ENCODE measurements at regions not wholly inside any gene's neighbourhood (a gene's known extent, or its start where the extent isn't known, plus 50 kb on each side); places are given as distances from the start of the nearest gene placed in this dataset.

DNA sequence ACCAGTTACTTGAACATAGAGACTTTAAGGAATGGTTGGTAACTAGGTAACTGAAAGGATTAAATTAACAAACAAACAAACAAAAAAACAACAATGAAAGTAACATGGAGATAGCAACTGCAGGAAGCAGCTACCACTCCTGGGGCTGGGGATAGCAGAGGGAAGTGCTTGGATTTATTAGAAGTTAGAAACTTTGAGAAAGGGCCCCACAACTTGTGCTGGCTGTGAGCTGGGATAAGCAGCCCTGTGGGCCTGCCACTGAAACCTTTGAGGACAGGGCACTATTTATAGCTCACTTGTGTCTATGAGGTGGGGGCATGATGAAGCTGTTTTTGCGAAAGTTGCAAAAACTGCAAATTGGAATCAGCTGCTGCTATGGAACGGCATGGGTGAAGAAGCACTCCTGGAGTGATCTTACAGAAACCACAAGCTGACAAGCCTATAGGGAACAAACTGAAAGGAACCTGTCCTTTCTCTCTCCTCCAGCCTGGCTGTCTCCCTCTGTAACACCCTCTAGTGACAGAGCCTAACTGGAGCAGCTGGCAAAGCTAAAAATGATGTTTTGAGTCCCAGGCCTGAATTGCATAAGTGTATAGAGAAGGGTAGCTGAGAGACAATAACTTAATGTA is 91.4 kb upstream of the RANBP6 start (continued):
- TF ChIP-seq NCOA1 (IDR thresholded peaks at IDR 0.05; ENCODE audit: low read depth), result no peak
- no peak for TF ChIP-seq ZNF263 (CRISPR knock-in tag; IDR thresholded peaks at IDR 0.05; ENCODE audit: borderline replicate concordance)
- TF ChIP-seq GABPB1 (CRISPR knock-in tag; IDR thresholded peaks at IDR 0.05), result no peak
- TF ChIP-seq XRCC5 (IDR thresholded peaks at IDR 0.05; ENCODE audit: low read depth, low read length), result no peak
- TF ChIP-seq NCOR1 (IDR thresholded peaks at IDR 0.05), result no peak
- peak; percentile 32; the same call in 1 of the 2 replicates for TF ChIP-seq CBFA2T2 (conservative IDR thresholded peaks at IDR 0.05)
- TF ChIP-seq, protein P1, sequence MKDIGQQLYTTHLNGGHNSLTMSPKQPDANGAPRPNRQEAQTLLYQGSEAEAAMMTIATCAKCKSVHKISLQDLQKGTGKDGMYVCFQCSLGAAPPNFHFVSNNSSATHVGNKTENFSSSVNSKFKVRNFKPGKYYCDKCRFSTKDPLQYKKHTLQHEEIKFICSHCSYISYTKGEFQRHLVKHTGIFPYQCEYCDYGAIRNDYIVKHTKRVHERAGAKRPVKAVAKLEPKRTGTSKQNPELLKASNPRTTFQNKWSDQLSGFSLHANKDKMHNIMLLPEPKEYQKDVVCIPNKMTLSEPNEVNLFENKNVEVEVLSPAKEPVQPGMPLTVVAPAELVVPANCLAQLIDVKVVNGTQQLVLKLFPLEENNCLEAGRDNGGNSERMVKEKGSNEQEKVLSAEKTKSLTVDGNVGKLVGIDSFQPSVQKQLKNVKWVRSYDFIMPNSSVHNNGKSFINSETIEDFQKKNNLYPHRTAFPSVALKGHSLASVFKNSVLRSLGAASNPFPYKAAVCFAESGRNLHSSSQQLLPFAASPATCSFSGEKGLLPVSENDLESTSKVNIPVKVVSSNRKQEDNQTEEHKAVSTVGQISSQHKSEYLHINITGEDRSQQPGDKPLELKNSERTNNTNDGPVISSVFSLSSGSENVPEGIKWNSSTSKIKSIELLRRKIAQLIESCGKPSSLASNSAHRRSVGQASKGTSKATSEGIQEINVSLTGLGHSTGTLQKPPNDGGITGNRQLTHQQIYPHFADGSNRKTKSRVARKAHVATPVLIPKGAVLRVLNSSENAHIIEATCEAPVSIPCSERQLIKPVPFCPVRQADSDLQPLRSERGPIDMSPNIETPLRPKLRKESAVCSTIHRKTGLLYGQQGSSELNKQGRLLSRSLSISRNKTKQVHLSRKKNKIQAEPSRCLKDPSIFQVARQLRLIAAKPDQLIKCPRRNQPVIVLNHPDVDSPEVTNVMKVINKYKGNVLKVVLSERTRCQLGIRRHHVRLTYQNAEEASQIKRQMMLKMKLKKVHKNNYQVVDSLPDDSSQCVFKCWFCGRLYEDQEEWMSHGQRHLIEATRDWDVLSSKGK (CRISPR knock-in tag; IDR thresholded peaks at IDR 0.05), result no peak
- no peak for TF ChIP-seq ZNF41 (CRISPR knock-in tag; conservative IDR thresholded peaks at IDR 0.05)
- TF ChIP-seq ZNF695 (CRISPR knock-in tag; IDR thresholded peaks at IDR 0.05), result no peak
- no peak; a peak in 1 of 4 replicates for TF ChIP-seq RAD21 (CRISPR knock-in tag; conservative IDR thresholded peaks at IDR 0.05 in 1 of 2, IDR thresholded peaks at IDR 0.05 in 1 of 2)
- TF ChIP-seq, protein P2, sequence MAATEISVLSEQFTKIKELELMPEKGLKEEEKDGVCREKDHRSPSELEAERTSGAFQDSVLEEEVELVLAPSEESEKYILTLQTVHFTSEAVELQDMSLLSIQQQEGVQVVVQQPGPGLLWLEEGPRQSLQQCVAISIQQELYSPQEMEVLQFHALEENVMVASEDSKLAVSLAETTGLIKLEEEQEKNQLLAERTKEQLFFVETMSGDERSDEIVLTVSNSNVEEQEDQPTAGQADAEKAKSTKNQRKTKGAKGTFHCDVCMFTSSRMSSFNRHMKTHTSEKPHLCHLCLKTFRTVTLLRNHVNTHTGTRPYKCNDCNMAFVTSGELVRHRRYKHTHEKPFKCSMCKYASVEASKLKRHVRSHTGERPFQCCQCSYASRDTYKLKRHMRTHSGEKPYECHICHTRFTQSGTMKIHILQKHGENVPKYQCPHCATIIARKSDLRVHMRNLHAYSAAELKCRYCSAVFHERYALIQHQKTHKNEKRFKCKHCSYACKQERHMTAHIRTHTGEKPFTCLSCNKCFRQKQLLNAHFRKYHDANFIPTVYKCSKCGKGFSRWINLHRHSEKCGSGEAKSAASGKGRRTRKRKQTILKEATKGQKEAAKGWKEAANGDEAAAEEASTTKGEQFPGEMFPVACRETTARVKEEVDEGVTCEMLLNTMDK (IDR thresholded peaks at IDR 0.05; ENCODE audit: borderline replicate concordance, insufficient read depth, low read depth, low read length, poor library complexity, severe bottlenecking), result no peak
- TF ChIP-seq ZNF76 (CRISPR knock-in tag; IDR thresholded peaks at IDR 0.05; ENCODE audit: borderline replicate concordance), result no peak
- TF ChIP-seq ZNF79 (CRISPR knock-in tag; IDR thresholded peaks at IDR 0.05; ENCODE audit: low read depth), result no peak
- TF ChIP-seq ZFPM2 (CRISPR knock-in tag; IDR thresholded peaks at IDR 0.05), result no peak
- TF ChIP-seq SMC3 (conservative IDR thresholded peaks at IDR 0.05; ENCODE audit: insufficient read depth, low read depth, low read length), result no peak
- TF ChIP-seq HOXB6 (CRISPR knock-in tag; IDR thresholded peaks at IDR 0.05; ENCODE audit: borderline replicate concordance), result no peak
- no peak; the same call in 1 of the 2 replicates for TF ChIP-seq ARID1B (IDR thresholded peaks at IDR 0.05)
- no peak for TF ChIP-seq BCL6 (CRISPR knock-in tag; IDR thresholded peaks at IDR 0.05)
- TF ChIP-seq SIRT6 (IDR thresholded peaks at IDR 0.05; ENCODE audit: low read depth, low read length), result no peak
- TF ChIP-seq POU5F1 (IDR thresholded peaks at IDR 0.05; ENCODE audit: borderline replicate concordance, low read depth, low read length, partially characterized antibody), result no peak
- TF ChIP-seq, protein P3, sequence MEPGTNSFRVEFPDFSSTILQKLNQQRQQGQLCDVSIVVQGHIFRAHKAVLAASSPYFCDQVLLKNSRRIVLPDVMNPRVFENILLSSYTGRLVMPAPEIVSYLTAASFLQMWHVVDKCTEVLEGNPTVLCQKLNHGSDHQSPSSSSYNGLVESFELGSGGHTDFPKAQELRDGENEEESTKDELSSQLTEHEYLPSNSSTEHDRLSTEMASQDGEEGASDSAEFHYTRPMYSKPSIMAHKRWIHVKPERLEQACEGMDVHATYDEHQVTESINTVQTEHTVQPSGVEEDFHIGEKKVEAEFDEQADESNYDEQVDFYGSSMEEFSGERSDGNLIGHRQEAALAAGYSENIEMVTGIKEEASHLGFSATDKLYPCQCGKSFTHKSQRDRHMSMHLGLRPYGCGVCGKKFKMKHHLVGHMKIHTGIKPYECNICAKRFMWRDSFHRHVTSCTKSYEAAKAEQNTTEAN (CRISPR knock-in tag; IDR thresholded peaks at IDR 0.05), result no peak
- no peak for TF ChIP-seq ZBED1 (IDR thresholded peaks at IDR 0.05)
- no peak for TF ChIP-seq SLC30A9 (CRISPR knock-in tag; IDR thresholded peaks at IDR 0.05)
- TF ChIP-seq SMARCE1 (IDR thresholded peaks at IDR 0.05), result no peak
- TF ChIP-seq NFE2 (IDR thresholded peaks at IDR 0.05; ENCODE audit: low read depth), result peak; percentile 5; the same call in 1 of the 2 replicates
